Right lobe of liver (tissue), 4 donors: ENCODE measurements at regions not wholly inside any gene's neighbourhood (a gene's known extent, or its start where the extent isn't known, plus 50 kb on each side); places are given as distances from the start of the nearest gene placed in this dataset.

Experiments used
- POLR2A ChIP-seq: fragments of 450-650 bp; IDR thresholded peaks from one replicate; pipeline ENCODE4 v1.6.1; 2017; ENCODE audit warnings: antibody characterized with exemption, mild to moderate bottlenecking
- TF ChIP-seq, protein P1 (sequence below), 4 donors: fragments of 200-600 bp in 3 of 4; fragments of 450-650 bp in 1 of 4; IDR thresholded peaks; one replicate each; pipeline versions ENCODE4 v1.5.1 to v1.8.0; 2016 to 2022; ENCODE audit warnings: antibody characterized with exemption in 4 of 4, mild to moderate bottlenecking in 2 of 4
- donor health status: DM: no; HTN: no; CAD: no.
- donor health status: DM: no; HTN: no; CAD: no.
- donor health status: DM: no; HTN: yes; CAD: no.

GRCh38 chr5:136424835-136425584 is 59.7 kb upstream of the TRPC7 start:
- no peak for TF ChIP-seq POLR2A
- TF ChIP-seq, protein P1, sequence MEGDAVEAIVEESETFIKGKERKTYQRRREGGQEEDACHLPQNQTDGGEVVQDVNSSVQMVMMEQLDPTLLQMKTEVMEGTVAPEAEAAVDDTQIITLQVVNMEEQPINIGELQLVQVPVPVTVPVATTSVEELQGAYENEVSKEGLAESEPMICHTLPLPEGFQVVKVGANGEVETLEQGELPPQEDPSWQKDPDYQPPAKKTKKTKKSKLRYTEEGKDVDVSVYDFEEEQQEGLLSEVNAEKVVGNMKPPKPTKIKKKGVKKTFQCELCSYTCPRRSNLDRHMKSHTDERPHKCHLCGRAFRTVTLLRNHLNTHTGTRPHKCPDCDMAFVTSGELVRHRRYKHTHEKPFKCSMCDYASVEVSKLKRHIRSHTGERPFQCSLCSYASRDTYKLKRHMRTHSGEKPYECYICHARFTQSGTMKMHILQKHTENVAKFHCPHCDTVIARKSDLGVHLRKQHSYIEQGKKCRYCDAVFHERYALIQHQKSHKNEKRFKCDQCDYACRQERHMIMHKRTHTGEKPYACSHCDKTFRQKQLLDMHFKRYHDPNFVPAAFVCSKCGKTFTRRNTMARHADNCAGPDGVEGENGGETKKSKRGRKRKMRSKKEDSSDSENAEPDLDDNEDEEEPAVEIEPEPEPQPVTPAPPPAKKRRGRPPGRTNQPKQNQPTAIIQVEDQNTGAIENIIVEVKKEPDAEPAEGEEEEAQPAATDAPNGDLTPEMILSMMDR (IDR thresholded peaks at IDR 0.05) = peak; percentile 47 to 81 (median 60)
